CD14-positive monocyte (primary cell): ENCODE measurements at regions not wholly inside any gene's neighbourhood (a gene's known extent, or its start where the extent isn't known, plus 50 kb on each side); places are given as distances from the start of the nearest gene placed in this dataset.

Experiments used
- DNase-seq, 3 donors: peaks; one replicate each; pipeline ENCODE4 v3.0.0-alpha.2; 2011 to 2022
- H2AFZ ChIP-seq: 2 replicates; pipeline ENCODE4 v1.6.0; 2012; ENCODE audit warnings: mild to moderate bottlenecking, low read depth, low read length, inconsistent platforms; ENCODE audit not compliant: insufficient read depth, poor library complexity, severe bottlenecking
- H3K27ac ChIP-seq, 2 donors: 1 replicate in 1 of 2; 2 replicates in 1 of 2; pipeline ENCODE4 v1.5.1; 2012 to 2013; ENCODE audit warnings: low read length in 2 of 2, control low read depth in 1 of 2, inconsistent platforms in 1 of 2, low read depth in 1 of 2, mild to moderate bottlenecking in 1 of 2
- H3K27me3 ChIP-seq, 2 donors: one replicate each; pipeline versions ENCODE4 v1.6.0 to v1.6.1; 2011 to 2013; ENCODE audit warnings: low read length in 2 of 2; ENCODE audit not compliant: control insufficient read depth in 2 of 2, insufficient read depth in 2 of 2
- H3K36me3 ChIP-seq, 2 donors: replicated peaks in 1 of 2; 1 replicate in 1 of 2; 2 replicates in 1 of 2; pipeline versions ENCODE4 v1.5.1 to v1.6.1; 2012 to 2013; ENCODE audit warnings: low read length in 2 of 2, control low read depth in 1 of 2, inconsistent platforms in 1 of 2, mild to moderate bottlenecking in 1 of 2; ENCODE audit not compliant: insufficient read depth in 2 of 2, control insufficient read depth in 1 of 2
- H3K4me1 ChIP-seq, 2 donors: 1 replicate in 1 of 2; 2 replicates in 1 of 2; pipeline versions ENCODE4 v1.5.1 to v1.6.1; 2012 to 2013; ENCODE audit warnings: low read length in 2 of 2, control low read depth in 1 of 2, inconsistent platforms in 1 of 2, mild to moderate bottlenecking in 1 of 2, moderate library complexity in 1 of 2; ENCODE audit not compliant: insufficient read depth in 2 of 2, control insufficient read depth in 1 of 2
- H3K4me2 ChIP-seq: replicated peaks from 2 replicates; pipeline ENCODE3; 2012; ENCODE audit warnings: low read length, moderate library complexity, mild to moderate bottlenecking; ENCODE audit not compliant: poor library complexity, severe bottlenecking; ENCODE audit errors: extremely low read depth
- H3K4me3 ChIP-seq, 3 experiments: fragments of 200-600 bp in 1 of 3; sonication (generic) in 1 of 3; replicated peaks in 1 of 3; 1 replicate in 2 of 3; 2 replicates in 1 of 3; pipeline ENCODE4 v1.5.1; 2011 to 2013; ENCODE audit warnings: low read length in 3 of 3, mild to moderate bottlenecking in 3 of 3, control low read depth in 2 of 3, low read depth in 2 of 3, inconsistent platforms in 1 of 3, moderate library complexity in 1 of 3
- H3K79me2 ChIP-seq: 2 replicates; pipeline ENCODE4 v1.6.0; 2012; ENCODE audit warnings: mild to moderate bottlenecking, control low read depth, inconsistent platforms, low read length, moderate library complexity; ENCODE audit not compliant: insufficient read depth
- H3K9ac ChIP-seq: 2 replicates; pipeline ENCODE4 v1.6.0; 2017; ENCODE audit warnings: low read length, mild to moderate bottlenecking; ENCODE audit not compliant: insufficient read depth, poor library complexity, severe bottlenecking
- H3K9me3 ChIP-seq, 2 donors: replicated peaks in 1 of 2; 1 replicate in 1 of 2; 2 replicates in 1 of 2; pipeline versions ENCODE4 v1.5.1 to v1.6.1; 2012 to 2013; ENCODE audit warnings: low read length in 2 of 2, control low read depth in 1 of 2; ENCODE audit not compliant: control insufficient read depth in 1 of 2, insufficient read depth in 1 of 2
- H4K20me1 ChIP-seq: 2 replicates; pipeline ENCODE4 v1.6.0; 2012; ENCODE audit warnings: mild to moderate bottlenecking, low read length, control low read depth, moderate library complexity; ENCODE audit not compliant: insufficient read depth
- H3K27ac Mint-ChIP-seq, 7 donors: one replicate each; pipeline ENCODE4 v1.8.0; 2020; ENCODE audit warnings: mild to moderate bottlenecking in 7 of 7, mixed read lengths in 7 of 7, moderate library complexity in 6 of 7, inconsistent platforms in 2 of 7
- H3K27me3 Mint-ChIP-seq, 3 donors: one replicate each; pipeline ENCODE4 v1.8.0; 2021 to 2022; ENCODE audit warnings: low read depth in 3 of 3, mild to moderate bottlenecking in 3 of 3, mixed read lengths in 3 of 3, moderate library complexity in 3 of 3, inconsistent platforms in 1 of 3
- H3K36me3 Mint-ChIP-seq, 2 donors: one replicate each; pipeline ENCODE4 v1.8.0; 2020; ENCODE audit warnings: mixed read lengths in 2 of 2, inconsistent platforms in 1 of 2, mild to moderate bottlenecking in 1 of 2
- H3K4me1 Mint-ChIP-seq: one replicate; pipeline ENCODE4 v1.8.0; 2020; ENCODE audit warnings: mild to moderate bottlenecking, mixed read lengths
- H3K4me3 Mint-ChIP-seq, 2 donors: one replicate each; pipeline ENCODE4 v1.8.0; 2020; ENCODE audit warnings: mild to moderate bottlenecking in 2 of 2, mixed read lengths in 2 of 2, moderate library complexity in 1 of 2
- H3K9me3 Mint-ChIP-seq, 7 donors: one replicate each; pipeline ENCODE4 v1.8.0; 2020 to 2022; ENCODE audit warnings: mixed read lengths in 7 of 7, mild to moderate bottlenecking in 6 of 7, moderate library complexity in 6 of 7, inconsistent platforms in 2 of 7
- CTCF ChIP-seq: fragments of 200-600 bp; IDR thresholded peaks from one replicate; pipeline ENCODE4 v1.8.0; 2022; ENCODE audit warnings: antibody characterized with exemption, mild to moderate bottlenecking
- WGBS: methylation state at CpG from one replicate; pipeline ENCODE4 v1.1.5; 2013; ENCODE audit warnings: missing lambda C conversion rate; ENCODE audit not compliant: insufficient coverage; 5-methylcytosine and 5-hydroxymethylcytosine counted together
- intact Hi-C, 2 donors: fragments of 100-400 bp; cut with micrococcal nuclease; formaldehyde crosslinking; loops; one replicate each; pipeline versions ENCODE4 v1.15.0 to v1.15.1; 2023

DNA sequence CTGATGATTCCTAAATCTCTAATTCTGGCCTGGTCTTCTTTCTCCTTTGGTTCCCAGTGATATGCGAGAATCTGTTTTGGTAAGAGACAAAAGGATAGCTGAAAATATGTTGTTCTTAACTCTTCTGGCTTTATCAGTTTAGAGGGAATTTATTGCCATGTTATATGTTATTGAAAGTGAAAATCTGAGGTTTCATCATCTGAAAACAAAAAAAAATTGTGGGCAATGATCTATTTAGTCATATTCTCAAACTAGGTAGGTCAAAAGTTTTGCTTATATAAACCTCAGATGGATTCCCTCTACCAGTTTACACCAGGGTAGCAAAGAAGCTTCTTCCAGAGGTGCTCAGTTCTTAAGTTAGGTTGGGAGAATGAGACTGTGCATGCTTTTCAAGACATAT is 103.6 kb downstream of the ITM2A start:
- no peak for DNase-seq
- no peak overlapping the region for H3K9ac ChIP-seq
- H2AFZ ChIP-seq = no peak overlapping the region
- H3K4me1 ChIP-seq = no peaks in the 10 kb centered on the region
- Mint-ChIP-seq H3K4me3 (no peak overlapping the region), H3K27me3 (no peaks in the 10 kb centered on the region), H3K9me3 (no peaks in the 10 kb centered on the region), H3K4me1 (no peaks in the 10 kb centered on the region), H3K27ac (no peak overlapping the region), H3K36me3 (no peaks in the 10 kb centered on the region)
- no peaks in the 10 kb centered on the region for H3K36me3 ChIP-seq
- H3K79me2 ChIP-seq = no peaks in the 10 kb centered on the region
- WGBS = no CpG with 5 or more reads among the region's 1 CpG
- no peak overlapping the region for H3K4me2 ChIP-seq
- H3K27ac ChIP-seq = no peak overlapping the region
- intact Hi-C loops = no loop called here
- TF ChIP-seq CTCF = no peak
- H3K9me3 ChIP-seq = no peaks in the 10 kb centered on the region
- H3K27me3 ChIP-seq = no peaks in the 10 kb centered on the region
- H4K20me1 ChIP-seq = no peaks in the 10 kb centered on the region
- H3K4me3 ChIP-seq = no peak overlapping the region

DNA sequence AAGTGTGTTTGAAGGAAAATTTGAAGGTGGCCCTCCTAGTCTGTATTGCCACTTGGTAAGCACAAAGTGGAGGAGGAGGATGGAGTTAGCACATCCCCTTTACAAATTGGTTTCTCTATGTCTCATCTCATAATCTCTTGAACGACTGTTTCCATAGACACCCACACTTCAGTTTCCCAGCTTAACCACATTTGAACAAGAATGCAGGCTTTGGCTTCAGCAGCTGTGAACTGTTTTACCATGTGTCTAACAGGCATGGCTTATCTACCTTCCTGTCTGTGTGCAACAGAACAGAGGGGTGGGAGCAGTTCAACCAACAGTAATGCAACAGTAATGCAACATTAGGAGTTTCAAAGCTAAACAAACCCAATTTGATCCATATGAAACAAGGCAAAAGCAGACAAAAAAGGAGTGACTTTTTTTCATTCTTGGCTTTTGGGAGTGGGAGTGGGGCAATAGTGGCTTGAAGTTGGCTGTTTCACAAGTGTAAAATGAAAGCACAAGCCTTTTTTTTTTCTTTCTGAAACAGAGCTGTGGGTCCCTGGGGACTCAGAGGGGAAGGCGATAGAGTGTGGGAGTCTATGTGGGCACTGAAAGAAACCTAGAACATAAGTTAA is 108.0 kb downstream of the ITM2A start:
- Histone ChIP-seq H2AFZ (no peak overlapping the region), H4K20me1 (no peaks in the 10 kb centered on the region), H3K27me3 (no peaks in the 10 kb centered on the region), H3K9me3 (no peaks in the 10 kb centered on the region), H3K4me2 (no peak overlapping the region), H3K9ac (no peak overlapping the region), H3K27ac (no peak overlapping the region), H3K4me1 (no peaks in the 10 kb centered on the region), H3K36me3 (no peaks in the 10 kb centered on the region), H3K79me2 (no peaks in the 10 kb centered on the region), H3K4me3 (no peak overlapping the region)
- peaks cover 0 to 2% (median 0%) of the 10 kb centered on the region in 3 donors for H3K27me3 Mint-ChIP-seq
- no peak overlapping the region for H3K4me3 Mint-ChIP-seq
- no peak for DNase-seq
- no CpG with 5 or more reads among the region's 2 CpGs for WGBS
- peaks cover 0 to 4% (median 0%) of the 10 kb centered on the region in 7 donors for H3K9me3 Mint-ChIP-seq
- intact Hi-C loops = no loop called here
- no peaks in the 10 kb centered on the region for H3K4me1 Mint-ChIP-seq
- peak overlapping the region in 2 of 7 donors; percentile 41 to 61 for H3K27ac Mint-ChIP-seq
- no peaks in the 10 kb centered on the region for H3K36me3 Mint-ChIP-seq
- no peak for TF ChIP-seq CTCF
